SK-N-SH (cell line): ENCODE measurements at regions not wholly inside any gene's neighbourhood (a gene's known extent, or its start where the extent isn't known, plus 50 kb on each side); places are given as distances from the start of the nearest gene placed in this dataset.

Experiments
- CHD2 ChIP-seq: fragments of 150-350 bp; IDR thresholded peaks from 2 replicates; pipeline ENCODE4 v1.6.1; 2018; ENCODE audit warnings: low read length; ENCODE audit not compliant: partially characterized antibody
- GABPA ChIP-seq: IDR thresholded peaks from 2 replicates; pipeline ENCODE4 v1.4.0; 2012; ENCODE audit warnings: low read depth, mild to moderate bottlenecking
- JUND ChIP-seq: IDR thresholded peaks from 2 replicates; pipeline ENCODE4 v1.4.0; 2012
- MEF2A ChIP-seq: IDR thresholded peaks from 2 replicates; pipeline ENCODE4 v1.4.0; 2012; ENCODE audit warnings: low read depth, borderline replicate concordance
- POLR2AphosphoS5 ChIP-seq: IDR thresholded peaks from 2 replicates; pipeline ENCODE4 v1.6.1; 2012; ENCODE audit warnings: low read depth, low read length
- REST ChIP-seq: IDR thresholded peaks from 2 replicates; pipeline ENCODE4 v1.6.1; 2012; ENCODE audit warnings: mild to moderate bottlenecking, low read depth, low read length, moderate library complexity
- RFX5 ChIP-seq: IDR thresholded peaks from 2 replicates; pipeline ENCODE4 v1.6.1; 2012; ENCODE audit warnings: mild to moderate bottlenecking, improper control_type of control experiment, low read length
- SIN3A ChIP-seq: IDR thresholded peaks from 2 replicates; pipeline ENCODE4 v1.6.1; 2012; ENCODE audit warnings: low read depth, mild to moderate bottlenecking, low read length, moderate library complexity, borderline replicate concordance
- SMC3 ChIP-seq: IDR thresholded peaks from 2 replicates; pipeline ENCODE4 v1.6.1; 2012; ENCODE audit warnings: low read depth, low read length, improper control_type of control experiment
- TF ChIP-seq, protein P1 (sequence below): fragments of 200-600 bp; sonication (generic); IDR thresholded peaks from 2 replicates; pipeline ENCODE4 v1.6.1; 2017; ENCODE audit warnings: antibody characterized with exemption, mild to moderate bottlenecking, moderate library complexity

DNA sequence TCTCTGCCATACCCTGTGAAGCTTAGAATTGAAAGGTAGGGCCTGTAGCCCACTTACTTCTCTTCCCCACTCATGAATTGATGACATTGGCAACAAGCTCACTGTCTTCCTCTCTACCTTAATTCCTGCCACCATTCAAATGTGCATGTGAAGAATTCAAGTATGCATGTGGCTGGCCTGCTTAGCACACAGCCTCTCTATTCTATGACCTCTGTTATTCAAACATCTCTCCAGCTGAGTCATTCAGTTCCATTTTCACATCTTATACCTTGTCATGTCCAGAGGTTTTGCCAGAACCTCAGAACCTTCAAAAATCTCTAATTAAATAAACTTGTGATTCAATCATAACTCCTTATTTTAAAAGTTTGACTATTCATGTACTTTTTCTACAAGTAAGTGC lies 114.7 kb upstream of the MAN2A1 start:
- TF ChIP-seq, protein P1, sequence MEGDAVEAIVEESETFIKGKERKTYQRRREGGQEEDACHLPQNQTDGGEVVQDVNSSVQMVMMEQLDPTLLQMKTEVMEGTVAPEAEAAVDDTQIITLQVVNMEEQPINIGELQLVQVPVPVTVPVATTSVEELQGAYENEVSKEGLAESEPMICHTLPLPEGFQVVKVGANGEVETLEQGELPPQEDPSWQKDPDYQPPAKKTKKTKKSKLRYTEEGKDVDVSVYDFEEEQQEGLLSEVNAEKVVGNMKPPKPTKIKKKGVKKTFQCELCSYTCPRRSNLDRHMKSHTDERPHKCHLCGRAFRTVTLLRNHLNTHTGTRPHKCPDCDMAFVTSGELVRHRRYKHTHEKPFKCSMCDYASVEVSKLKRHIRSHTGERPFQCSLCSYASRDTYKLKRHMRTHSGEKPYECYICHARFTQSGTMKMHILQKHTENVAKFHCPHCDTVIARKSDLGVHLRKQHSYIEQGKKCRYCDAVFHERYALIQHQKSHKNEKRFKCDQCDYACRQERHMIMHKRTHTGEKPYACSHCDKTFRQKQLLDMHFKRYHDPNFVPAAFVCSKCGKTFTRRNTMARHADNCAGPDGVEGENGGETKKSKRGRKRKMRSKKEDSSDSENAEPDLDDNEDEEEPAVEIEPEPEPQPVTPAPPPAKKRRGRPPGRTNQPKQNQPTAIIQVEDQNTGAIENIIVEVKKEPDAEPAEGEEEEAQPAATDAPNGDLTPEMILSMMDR, result no peak
- no peak for TF ChIP-seq RFX5
- no peak for TF ChIP-seq POLR2AphosphoS5
- TF ChIP-seq JUND, result no peak
- no peak for TF ChIP-seq SIN3A
- TF ChIP-seq MEF2A, result no peak
- TF ChIP-seq REST, result no peak
- TF ChIP-seq SMC3, result no peak
- TF ChIP-seq CHD2, result no peak
- no peak for TF ChIP-seq GABPA
